ENCODE measurements at regions not wholly inside any gene's neighbourhood (a gene's known extent, or its start where the extent isn't known, plus 50 kb on each side); places are given as distances from the start of the nearest gene placed in this dataset.

GRCh38 chr6:139625081-139625939, 250.9 kb upstream of the CITED2 start (continued):
- TF ChIP-seq E2F4 (CRISPR knock-in tag; IDR thresholded peaks at IDR 0.05; ENCODE audit: low read depth) (no peak), HDAC3 (IDR thresholded peaks at IDR 0.05; ENCODE audit: borderline replicate concordance, partially characterized antibody) (peak; percentile 79), JUN (IDR thresholded peaks at IDR 0.05; ENCODE audit: borderline replicate concordance, low read depth, low read length) (no peak), JUN (CRISPR knock-in tag; IDR thresholded peaks at IDR 0.05; ENCODE audit: borderline replicate concordance) (no peak), PATZ1 (CRISPR knock-in tag; IDR thresholded peaks at IDR 0.05; ENCODE audit: borderline replicate concordance) (no peak), ZNF717 (CRISPR knock-in tag; IDR thresholded peaks at IDR 0.05) (no peak), RAD21 (CRISPR knock-in tag; conservative IDR thresholded peaks at IDR 0.05 in 1 of 2, IDR thresholded peaks at IDR 0.05 in 1 of 2) (peak in 1 of 2 experiments; percentile 24; a peak in 1 of 4 replicates), KDM5B (IDR thresholded peaks at IDR 0.05; ENCODE audit: insufficient replicate concordance, low read depth, low read length) (no peak), HDAC6 (IDR thresholded peaks at IDR 0.05; ENCODE audit: low read depth, low read length) (no peak), ZNF75A (CRISPR knock-in tag; IDR thresholded peaks at IDR 0.05) (no peak), TAF7 (tag; IDR thresholded peaks at IDR 0.05) (no peak), ZNF121 (CRISPR knock-in tag; conservative IDR thresholded peaks at IDR 0.05) (no peak), ZBTB49 (CRISPR knock-in tag; IDR thresholded peaks at IDR 0.05; ENCODE audit: borderline replicate concordance) (no peak), DPF2 (IDR thresholded peaks at IDR 0.05) (peak; percentile 85), POLR2B (IDR thresholded peaks at IDR 0.05; ENCODE audit: low read depth, partially characterized antibody) (no peak), PTBP1 (IDR thresholded peaks at IDR 0.05; ENCODE audit: low read depth, low read length) (no peak), JUND (IDR thresholded peaks at IDR 0.05; ENCODE audit: borderline replicate concordance, low read depth, low read length) (peak; percentile 9; the same call in 1 of the 2 replicates), JUND (tag; IDR thresholded peaks at IDR 0.05; ENCODE audit: borderline replicate concordance, low read depth, low read length) (no peak; the same call in 2 of the 3 replicates), TCF3 (CRISPR knock-in tag; IDR thresholded peaks at IDR 0.05) (peak; percentile 92), HCFC1 (IDR thresholded peaks at IDR 0.05; ENCODE audit: low read depth, low read length) (no peak), SMARCA4 (IDR thresholded peaks at IDR 0.05) (peak; percentile 88), ZNF699 (CRISPR knock-in tag; IDR thresholded peaks at IDR 0.05; ENCODE audit: insufficient replicate concordance) (no peak), PYGO2 (tag; IDR thresholded peaks at IDR 0.05) (no peak), ARID2 (IDR thresholded peaks at IDR 0.05) (no peak), MCM7 (IDR thresholded peaks at IDR 0.05) (no peak)

All from K562 (cell line).